ENCODE measurements at regions not wholly inside any gene's neighbourhood (a gene's known extent, or its start where the extent isn't known, plus 50 kb on each side); places are given as distances from the start of the nearest gene placed in this dataset.

GRCh38 chr6:90978046-90978445 is 391.2 kb upstream of the MAP3K7 start:
- no peaks in the 10 kb centered on the region for H3K79me2 ChIP-seq (ENCODE audit: low read length)

GRCh38 chr6:90977513-90977912 is 390.6 kb upstream of the MAP3K7 start:
- Histone ChIP-seq H3K4me3 (ENCODE audit: low read length) (no peak overlapping the region), H3K27me3 (ENCODE audit: low read depth, low read length) (no peaks in the 10 kb centered on the region), H4K20me1 (ENCODE audit: insufficient read depth, low read length) (no peaks in the 10 kb centered on the region), H3K9ac (ENCODE audit: low read length) (no peak overlapping the region), H3K27ac (ENCODE audit: low read length) (no peak overlapping the region), H3K4me2 (ENCODE audit: low read length) (no peak overlapping the region), H2AFZ (ENCODE audit: low read depth, low read length) (no peak overlapping the region; the same call in 1 of the 2 replicates), H3K36me3 (replicated peaks; ENCODE audit: low read depth, low read length) (no peaks in the 10 kb centered on the region), H3K4me1 (ENCODE audit: low read length) (peaks cover 7% of the 10 kb centered on the region; the same call in 1 of the 2 replicates), H3K9me3 (ENCODE audit: insufficient read depth, low read length) (no peaks in the 10 kb centered on the region), H3K79me2 (ENCODE audit: low read length) (no peaks in the 10 kb centered on the region)
- no peak for TF ChIP-seq CTCF (IDR thresholded peaks at IDR 0.05; ENCODE audit: low read depth, low read length)
- TF ChIP-seq EZH2phosphoT487 (IDR thresholded peaks at IDR 0.05; ENCODE audit: low read depth), result no peak

More at GRCh38 chr6:90978046-90978445, 391.2 kb upstream of the MAP3K7 start:
- Histone ChIP-seq H3K9me3 (ENCODE audit: insufficient read depth, low read length) (no peaks in the 10 kb centered on the region), H3K36me3 (replicated peaks; ENCODE audit: low read depth, low read length) (no peaks in the 10 kb centered on the region), H3K4me1 (ENCODE audit: low read length) (peaks cover 7% of the 10 kb centered on the region; the same call in 1 of the 2 replicates), H4K20me1 (ENCODE audit: insufficient read depth, low read length) (no peaks in the 10 kb centered on the region), H3K4me2 (ENCODE audit: low read length) (no peak overlapping the region), H3K9ac (ENCODE audit: low read length) (no peak overlapping the region), H3K27me3 (ENCODE audit: low read depth, low read length) (no peaks in the 10 kb centered on the region), H3K4me3 (ENCODE audit: low read length) (no peak overlapping the region), H2AFZ (ENCODE audit: low read depth, low read length) (no peak overlapping the region; the same call in 1 of the 2 replicates), H3K27ac (ENCODE audit: low read length) (no peak overlapping the region)
- TF ChIP-seq EZH2phosphoT487 (IDR thresholded peaks at IDR 0.05; ENCODE audit: low read depth), result no peak
- no peak for TF ChIP-seq CTCF (IDR thresholded peaks at IDR 0.05; ENCODE audit: low read depth, low read length)

DNA sequence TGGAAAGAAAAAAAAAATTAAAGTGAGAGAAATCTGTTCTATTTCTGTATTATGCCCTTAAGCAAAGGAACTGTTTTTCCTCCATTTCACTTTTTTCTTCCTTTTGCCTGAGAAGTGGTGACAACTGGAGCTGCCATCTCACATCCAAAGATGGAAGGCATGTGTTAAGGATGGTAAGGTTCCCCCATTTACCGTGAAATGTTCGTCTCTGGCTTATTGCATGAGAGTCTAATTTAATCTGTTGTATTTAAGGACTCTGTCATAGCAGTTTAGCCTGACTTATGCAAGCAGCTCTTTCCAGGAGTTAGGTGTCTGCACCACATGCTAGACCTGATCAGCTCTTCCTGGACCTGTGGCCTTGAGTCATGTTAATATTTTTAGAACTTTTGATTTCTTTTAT is 389.5 kb upstream of the MAP3K7 start:
- TF ChIP-seq CTCF (IDR thresholded peaks at IDR 0.05; ENCODE audit: low read depth, low read length), result no peak
- TF ChIP-seq EZH2phosphoT487 (IDR thresholded peaks at IDR 0.05; ENCODE audit: low read depth), result no peak

DNA sequence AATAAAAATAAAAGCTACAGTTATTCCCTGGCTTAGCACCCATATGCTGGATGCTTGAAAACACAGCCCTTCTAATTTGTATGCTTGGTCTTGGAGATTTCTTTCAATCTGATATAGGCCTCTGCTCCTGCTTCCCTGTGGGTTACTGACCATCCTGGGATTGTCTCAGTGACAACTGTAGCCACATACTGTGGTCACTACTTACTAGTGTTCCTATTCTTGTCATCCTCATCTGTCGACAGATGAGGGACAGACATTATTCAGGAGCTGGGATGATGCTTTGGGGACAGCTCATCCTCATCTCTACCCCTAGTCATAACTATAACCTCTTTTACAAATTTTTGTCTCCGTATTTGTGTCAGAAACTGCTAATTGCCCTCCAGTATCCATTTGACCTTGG is 388.9 kb upstream of the MAP3K7 start:
- Histone ChIP-seq H3K4me2 (ENCODE audit: low read length) (no peak overlapping the region), H3K79me2 (ENCODE audit: low read length) (no peaks in the 10 kb centered on the region), H3K27ac (ENCODE audit: low read length) (no peak overlapping the region), H3K4me3 (ENCODE audit: low read length) (no peak overlapping the region), H4K20me1 (ENCODE audit: insufficient read depth, low read length) (no peaks in the 10 kb centered on the region), H3K27me3 (ENCODE audit: low read depth, low read length) (no peaks in the 10 kb centered on the region), H3K4me1 (ENCODE audit: low read length) (peaks cover 7% of the 10 kb centered on the region; the same call in 1 of the 2 replicates), H3K36me3 (replicated peaks; ENCODE audit: low read depth, low read length) (no peaks in the 10 kb centered on the region), H3K9ac (ENCODE audit: low read length) (no peak overlapping the region), H2AFZ (ENCODE audit: low read depth, low read length) (no peak overlapping the region), H3K9me3 (ENCODE audit: insufficient read depth, low read length) (no peaks in the 10 kb centered on the region)
- no peak for TF ChIP-seq EZH2phosphoT487 (IDR thresholded peaks at IDR 0.05; ENCODE audit: low read depth)
- no peak for TF ChIP-seq CTCF (IDR thresholded peaks at IDR 0.05; ENCODE audit: low read depth, low read length)

More for the DNA sequence above, 389.5 kb upstream of the MAP3K7 start:
- Histone ChIP-seq H4K20me1 (ENCODE audit: insufficient read depth, low read length) (no peaks in the 10 kb centered on the region), H3K4me1 (ENCODE audit: low read length) (peaks cover 7% of the 10 kb centered on the region; the same call in 1 of the 2 replicates), H3K9me3 (ENCODE audit: insufficient read depth, low read length) (no peaks in the 10 kb centered on the region), H3K4me2 (ENCODE audit: low read length) (no peak overlapping the region), H3K27me3 (ENCODE audit: low read depth, low read length) (no peaks in the 10 kb centered on the region), H3K9ac (ENCODE audit: low read length) (no peak overlapping the region), H3K36me3 (replicated peaks; ENCODE audit: low read depth, low read length) (no peaks in the 10 kb centered on the region), H3K4me3 (ENCODE audit: low read length) (no peak overlapping the region), H2AFZ (ENCODE audit: low read depth, low read length) (no peak overlapping the region), H3K79me2 (ENCODE audit: low read length) (no peaks in the 10 kb centered on the region), H3K27ac (ENCODE audit: low read length) (no peak overlapping the region)

All from OCI-LY3 (cell line).